ENCODE measurements at regions not wholly inside any gene's neighbourhood (a gene's known extent, or its start where the extent isn't known, plus 50 kb on each side); places are given as distances from the start of the nearest gene placed in this dataset.

DNA sequence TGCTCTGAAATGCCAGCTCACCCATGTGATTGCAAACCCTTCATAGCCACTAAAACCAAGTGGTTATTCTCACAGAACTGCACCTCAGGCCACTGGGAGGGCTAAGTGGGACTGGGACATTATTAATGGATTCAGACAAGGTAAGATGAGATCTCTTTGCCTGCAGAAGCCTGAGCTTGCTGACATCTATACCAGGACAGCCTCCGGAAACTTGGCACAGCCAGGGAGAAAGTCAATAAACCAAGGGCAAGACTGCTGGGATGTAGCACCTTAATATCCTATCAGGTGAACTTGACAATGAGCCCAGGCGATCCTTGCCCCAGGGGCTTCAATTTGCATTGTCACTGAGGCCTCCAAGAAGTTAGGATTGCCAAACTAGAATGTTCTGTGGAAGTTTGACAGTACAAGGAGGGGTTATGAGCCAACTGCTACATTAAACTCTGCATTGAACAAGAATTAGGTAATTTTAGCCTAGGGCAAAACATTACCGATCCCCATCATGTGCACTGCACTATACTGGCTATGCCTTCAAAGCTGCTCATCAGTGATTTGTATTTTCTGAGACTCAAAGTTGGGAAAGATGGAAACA lies 60.1 kb upstream of the RALGAPA2 start:
- Histone ChIP-seq H3K27ac (ENCODE audit: extremely low read depth, low read depth, low read length) (no peak overlapping the region), H3K9ac (ENCODE audit: insufficient read depth in 1 of 2, low read depth in 2 of 2, low read length in 2 of 2) (no peak overlapping the region), H3K4me1 (replicated peaks in 1 of 2; ENCODE audit: control insufficient read depth in 2 of 2, insufficient read depth in 2 of 2, low read length in 2 of 2) (no peaks in the 10 kb centered on the region), H3K9me1 (ENCODE audit: control insufficient read depth, insufficient read depth, low read length) (no peaks in the 10 kb centered on the region), H4K20me1 (replicated peaks; ENCODE audit: control insufficient read depth, insufficient read depth, low read length) (no peaks in the 10 kb centered on the region), H3K79me2 (ENCODE audit: control insufficient read depth, insufficient read depth, low read length) (no peaks in the 10 kb centered on the region), H3K4me3 (no peak overlapping the region), H3K9me3 (replicated peaks; ENCODE audit: control insufficient read depth, insufficient read depth, low read depth, low read length) (no peaks in the 10 kb centered on the region), H2AFZ (ENCODE audit: low read depth, low read length) (no peak overlapping the region), H3K36me3 (ENCODE audit: control insufficient read depth, insufficient read depth, low read length) (no peaks in the 10 kb centered on the region), H3K4me2 (ENCODE audit: insufficient read depth, low read length) (no peak overlapping the region), H3K27me3 (ENCODE audit: control insufficient read depth in 2 of 2, insufficient read depth in 2 of 2, low read length in 2 of 2) (no peaks in the 10 kb centered on the region)
- POLR2A ChIA-PET: no interaction called here
- intact Hi-C loops (cut with micrococcal nuclease): no loop called here
- FAIRE-seq (no peak), ATAC-seq (no peak), DNase-seq (ENCODE audit: extremely low read depth in 1 of 4, low spot score in 3 of 4) (no peak)
- CTCF ChIA-PET (ENCODE audit: low intra/inter-chr PET ratio): no interaction called here
- TF ChIP-seq PBX2 (CRISPR knock-in tag; IDR thresholded peaks at IDR 0.05; ENCODE audit: low read depth) (no peak), PBX2 (tag; conservative IDR thresholded peaks at IDR 0.05; ENCODE audit: low read depth) (no peak), TAL1 (IDR thresholded peaks at IDR 0.05) (no peak), SETDB1 (IDR thresholded peaks at IDR 0.05; ENCODE audit: low read length) (no peak), ARID4B (CRISPR knock-in tag; IDR thresholded peaks at IDR 0.05) (no peak), EP400 (IDR thresholded peaks at IDR 0.05) (no peak), SIRT6 (IDR thresholded peaks at IDR 0.05; ENCODE audit: low read depth, low read length) (no peak), KAT8 (IDR thresholded peaks at IDR 0.05; ENCODE audit: low read depth) (no peak), ZBED1 (IDR thresholded peaks at IDR 0.05) (no peak)
- TF ChIP-seq, protein P1, sequence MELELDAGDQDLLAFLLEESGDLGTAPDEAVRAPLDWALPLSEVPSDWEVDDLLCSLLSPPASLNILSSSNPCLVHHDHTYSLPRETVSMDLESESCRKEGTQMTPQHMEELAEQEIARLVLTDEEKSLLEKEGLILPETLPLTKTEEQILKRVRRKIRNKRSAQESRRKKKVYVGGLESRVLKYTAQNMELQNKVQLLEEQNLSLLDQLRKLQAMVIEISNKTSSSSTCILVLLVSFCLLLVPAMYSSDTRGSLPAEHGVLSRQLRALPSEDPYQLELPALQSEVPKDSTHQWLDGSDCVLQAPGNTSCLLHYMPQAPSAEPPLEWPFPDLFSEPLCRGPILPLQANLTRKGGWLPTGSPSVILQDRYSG (tag; conservative IDR thresholded peaks at IDR 0.05; ENCODE audit: low read depth): no peak
- in situ Hi-C loops (cut with MboI): no loop called here
- no TSS peak for BruUV-seq (replicated peaks)
- 3% methylated on average over 3 of the region's 3 CpGs for WGBS (ENCODE audit: insufficient coverage, low coverage, missing lambda C conversion rate)

Measured in K562 (cell line).